DND-41 (cell line): ENCODE measurements at regions not wholly inside any gene's neighbourhood (a gene's known extent, or its start where the extent isn't known, plus 50 kb on each side); places are given as distances from the start of the nearest gene placed in this dataset.

Source experiments
- ATAC-seq: fragments of 200-7000 bp; cut with Tn5 transposase; 3 replicates; pipeline ENCODE4 v1.9.1; 2021; ENCODE audit warnings: low read depth; ENCODE audit not compliant: insufficient read depth
- DNase-seq: peaks from one replicate; pipeline ENCODE4 v3.0.0-alpha.2; 2020
- H2AFZ ChIP-seq: 2 replicates; pipeline ENCODE4 v1.6.0; 2012; ENCODE audit warnings: low read depth, low read length
- H3K27ac ChIP-seq: 2 replicates; pipeline ENCODE4 v1.5.1; 2012; ENCODE audit warnings: low read length, inconsistent platforms
- H3K27me3 ChIP-seq: fragments of 200-600 bp; sonication (generic); 2 replicates; pipeline ENCODE4 v1.6.0; 2012; ENCODE audit warnings: low read length, mild to moderate bottlenecking, inconsistent platforms; ENCODE audit not compliant: insufficient read depth, poor library complexity
- H3K36me3 ChIP-seq: 2 replicates; pipeline ENCODE4 v1.5.1; 2012; ENCODE audit warnings: low read length, inconsistent platforms; ENCODE audit not compliant: insufficient read depth
- H3K4me1 ChIP-seq: 2 replicates; pipeline ENCODE4 v1.5.1; 2012; ENCODE audit warnings: mild to moderate bottlenecking, low read length; ENCODE audit not compliant: insufficient read depth
- H3K4me2 ChIP-seq: 2 replicates; pipeline ENCODE4 v1.6.0; 2012; ENCODE audit warnings: mild to moderate bottlenecking, moderate library complexity, low read length, inconsistent platforms; ENCODE audit not compliant: insufficient read depth
- H3K4me3 ChIP-seq, 2 experiments: fragments of 200-600 bp in 1 of 2; shearing (Covaris generic) in 1 of 2; 2 replicates each; pipeline ENCODE4 v1.5.1; 2012 to 2016; ENCODE audit warnings: inconsistent platforms in 2 of 2, low read length in 2 of 2, mild to moderate bottlenecking in 2 of 2, low read depth in 1 of 2, moderate library complexity in 1 of 2
- H3K79me2 ChIP-seq: 2 replicates; pipeline ENCODE4 v1.6.0; 2012; ENCODE audit warnings: low read length, inconsistent platforms; ENCODE audit not compliant: insufficient read depth
- H3K9ac ChIP-seq: 2 replicates; pipeline ENCODE4 v1.6.0; 2012; ENCODE audit warnings: low read depth, mild to moderate bottlenecking, inconsistent platforms, low read length, moderate library complexity
- H3K9me3 ChIP-seq: 2 replicates; pipeline ENCODE4 v1.5.1; 2012; ENCODE audit warnings: low read length, moderate library complexity, mild to moderate bottlenecking, inconsistent platforms; ENCODE audit not compliant: insufficient read depth, severe bottlenecking
- H4K20me1 ChIP-seq: 2 replicates; pipeline ENCODE4 v1.6.0; 2012; ENCODE audit warnings: low read length; ENCODE audit not compliant: insufficient read depth
- CTCF ChIP-seq: IDR thresholded peaks from 2 replicates; pipeline ENCODE4 v1.5.1; 2012; ENCODE audit warnings: borderline replicate concordance, low read length, moderate library complexity, mild to moderate bottlenecking; ENCODE audit not compliant: poor library complexity, severe bottlenecking; ENCODE audit errors: extremely low read depth
- EZH2 ChIP-seq: IDR thresholded peaks from 3 replicates; pipeline ENCODE4 v1.6.1; 2012; ENCODE audit warnings: borderline replicate concordance, low read depth, mild to moderate bottlenecking, moderate library complexity, low read length, inconsistent platforms; ENCODE audit not compliant: severe bottlenecking

GRCh38 chr10:109187677-109188076, 735.6 kb downstream of the XPNPEP1 start:
- no peaks in the 10 kb centered on the region for H3K27me3 ChIP-seq
- no peak for TF ChIP-seq EZH2
- no peak for TF ChIP-seq CTCF
- no peak overlapping the region for H3K27ac ChIP-seq
- no peaks in the 10 kb centered on the region for H3K79me2 ChIP-seq
- ATAC-seq = no peak
- no peaks in the 10 kb centered on the region for H4K20me1 ChIP-seq
- no peak for DNase-seq
- no peak overlapping the region for H3K4me2 ChIP-seq
- H2AFZ ChIP-seq = no peak overlapping the region
- H3K9ac ChIP-seq = no peak overlapping the region
- H3K4me1 ChIP-seq = no peaks in the 10 kb centered on the region
- no peaks in the 10 kb centered on the region for H3K36me3 ChIP-seq
- no peak overlapping the region for H3K4me3 ChIP-seq
- H3K9me3 ChIP-seq = peaks cover 23% of the 10 kb centered on the region

DNA sequence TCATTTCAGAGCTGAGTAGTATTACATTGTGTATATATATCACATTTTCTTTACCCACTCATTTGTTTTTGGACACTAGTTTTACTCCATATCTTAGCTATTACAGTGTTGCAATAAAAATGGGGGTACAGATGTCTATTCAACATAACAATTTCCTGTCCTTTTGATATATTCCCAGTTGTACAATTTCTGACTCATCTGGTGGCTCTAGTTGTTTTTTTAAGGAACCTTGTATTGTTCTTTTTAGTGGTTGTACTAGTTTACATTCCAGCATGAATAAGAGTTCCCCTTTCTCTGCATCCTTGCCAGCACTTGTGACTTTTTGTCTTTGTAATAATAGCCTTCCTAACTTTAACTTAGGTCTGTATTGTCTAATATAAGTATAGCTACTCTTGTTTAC, 739.9 kb downstream of the XPNPEP1 start:
- Histone ChIP-seq H3K27me3 (no peaks in the 10 kb centered on the region), H3K9me3 (peaks cover 20% of the 10 kb centered on the region), H3K36me3 (no peaks in the 10 kb centered on the region), H3K4me3 (no peak overlapping the region), H3K79me2 (no peaks in the 10 kb centered on the region), H3K4me1 (no peaks in the 10 kb centered on the region), H3K27ac (no peak overlapping the region), H3K4me2 (no peak overlapping the region), H2AFZ (no peak overlapping the region), H3K9ac (no peak overlapping the region), H4K20me1 (no peaks in the 10 kb centered on the region)
- ATAC-seq (no peak), DNase-seq (no peak)
- TF ChIP-seq CTCF = no peak
- TF ChIP-seq EZH2 = no peak

- Histone ChIP-seq H3K4me1 (no peaks in the 10 kb centered on the region), H3K4me3 (no peak overlapping the region), H3K4me2 (no peak overlapping the region), H3K9ac (no peak overlapping the region), H4K20me1 (no peaks in the 10 kb centered on the region), H3K36me3 (no peaks in the 10 kb centered on the region), H3K79me2 (no peaks in the 10 kb centered on the region), H2AFZ (no peak overlapping the region), H3K27me3 (no peaks in the 10 kb centered on the region), H3K27ac (no peak overlapping the region), H3K9me3 (no peaks in the 10 kb centered on the region)
- TF ChIP-seq EZH2 (no peak), CTCF (no peak)
- ATAC-seq (no peak), DNase-seq (no peak)
Observed at GRCh38 chr10:109178591-109178990, 744.7 kb downstream of the XPNPEP1 start.

GRCh38 chr10:109174526-109174925, 748.8 kb downstream of the XPNPEP1 start:
- no peak for ATAC-seq
- H3K4me3 ChIP-seq = no peak overlapping the region
- no peak overlapping the region for H3K9ac ChIP-seq
- H3K9me3 ChIP-seq = no peaks in the 10 kb centered on the region
- no peaks in the 10 kb centered on the region for H3K4me1 ChIP-seq
- no peaks in the 10 kb centered on the region for H4K20me1 ChIP-seq
- no peak overlapping the region for H3K4me2 ChIP-seq
- no peaks in the 10 kb centered on the region for H3K27me3 ChIP-seq
- H3K36me3 ChIP-seq = no peaks in the 10 kb centered on the region
- DNase-seq = no peak
- H3K27ac ChIP-seq = no peak overlapping the region
- H3K79me2 ChIP-seq = no peaks in the 10 kb centered on the region
- no peak overlapping the region for H2AFZ ChIP-seq
- TF ChIP-seq CTCF (no peak), EZH2 (no peak)
